Gastroesophageal sphincter (tissue), 4 donors: ENCODE measurements at regions not wholly inside any gene's neighbourhood (a gene's known extent, or its start where the extent isn't known, plus 50 kb on each side); places are given as distances from the start of the nearest gene placed in this dataset.

Source experiments
- ATAC-seq: fragments of 150-250 bp; one replicate; pipeline ENCODE4 v1.9.1; 2016; ENCODE audit warnings: mild to moderate bottlenecking, moderate library complexity
- H3K27ac ChIP-seq, 4 donors: fragments of 200-600 bp; sonication (generic) in 3 of 4; 1 replicate in 3 of 4; 2 replicates in 1 of 4; pipeline ENCODE4 v1.5.1; 2016 to 2019
- H3K27me3 ChIP-seq: fragments of 200-600 bp; sonication (generic); one replicate; pipeline ENCODE4 v1.5.1; 2019
- H3K36me3 ChIP-seq, 2 donors: fragments of 200-600 bp; sonication (generic); one replicate each; pipeline ENCODE4 v1.5.1; 2019; ENCODE audit warnings: control low read depth in 1 of 2
- H3K4me1 ChIP-seq, 3 donors: fragments of 200-600 bp; sonication (generic); 1 replicate in 2 of 3; 2 replicates in 1 of 3; pipeline ENCODE4 v1.5.1; 2016 to 2019; ENCODE audit warnings: control low read depth in 2 of 3
- H3K4me3 ChIP-seq, 2 donors: fragments of 200-600 bp; sonication (generic); one replicate each; pipeline ENCODE4 v1.5.1; 2019; ENCODE audit warnings: mild to moderate bottlenecking in 1 of 2, moderate library complexity in 1 of 2
- H3K9me3 ChIP-seq, 3 donors: fragments of 200-600 bp; sonication (generic); one replicate each; pipeline ENCODE4 v1.5.1; 2017 to 2019; ENCODE audit warnings: control low read depth in 2 of 3
- CTCF ChIP-seq, 4 experiments: fragments of 200-600 bp in 2 of 4; fragments of 450-650 bp in 2 of 4; sonication (generic) in 1 of 4; IDR thresholded peaks; one replicate each; pipeline ENCODE4 v1.5.1; 2017 to 2019; ENCODE audit warnings: antibody characterized with exemption in 4 of 4, mild to moderate bottlenecking in 2 of 4, moderate library complexity in 2 of 4
- EP300 ChIP-seq: sonication (generic); formaldehyde crosslinking; IDR thresholded peaks from one replicate; pipeline ENCODE4 v1.6.1; 2017; ENCODE audit warnings: antibody characterized with exemption, mild to moderate bottlenecking
- POLR2A ChIP-seq, 2 donors: fragments of 450-650 bp; IDR thresholded peaks; one replicate each; pipeline ENCODE4 v1.6.1; 2017; ENCODE audit warnings: antibody characterized with exemption in 2 of 2, mild to moderate bottlenecking in 2 of 2, moderate library complexity in 1 of 2
- POLR2AphosphoS5 ChIP-seq: sonication (generic); formaldehyde crosslinking; IDR thresholded peaks from one replicate; pipeline ENCODE4 v1.6.1; 2017; ENCODE audit warnings: antibody characterized with exemption
- WGBS, 2 donors: methylation state at CpG; one replicate each; pipeline ENCODE4 v1.1.5; 2018; ENCODE audit warnings: low coverage in 1 of 2; 5-methylcytosine and 5-hydroxymethylcytosine counted together

DNA sequence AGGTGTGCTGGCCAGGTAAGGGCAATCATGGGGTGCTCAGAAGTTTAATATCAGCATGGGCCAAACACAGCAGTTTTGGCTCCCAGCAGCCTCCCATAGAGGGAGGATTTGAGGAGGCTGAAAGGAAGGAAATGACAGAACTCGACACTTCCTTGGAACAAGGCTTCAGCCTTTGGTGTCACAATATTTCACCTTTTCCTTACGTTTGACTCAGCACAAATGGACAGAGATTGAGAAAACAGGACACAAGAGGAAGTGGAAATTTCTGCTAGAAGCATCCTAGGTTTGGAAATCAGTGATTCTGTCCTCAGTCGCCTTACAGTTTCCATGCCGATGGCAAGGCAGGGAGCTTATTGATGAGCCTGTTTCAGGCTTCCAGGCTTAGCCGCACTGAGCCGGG is 181.4 kb downstream of the MAF start:
- no peak for ATAC-seq
- Histone ChIP-seq H3K36me3 (no peaks in the 10 kb centered on the region), H3K27me3 (peaks cover 6% of the 10 kb centered on the region), H3K4me1 (no peaks in the 10 kb centered on the region), H3K27ac (no peak overlapping the region), H3K4me3 (no peak overlapping the region), H3K9me3 (no peaks in the 10 kb centered on the region)
- WGBS, 2 donors, result 52 to 82% methylated on average over 2 to 6 of the region's 6 CpGs
- TF ChIP-seq POLR2AphosphoS5 (no peak), CTCF (IDR thresholded peaks at IDR 0.05) (no peak), POLR2A (IDR thresholded peaks at IDR 0.05) (no peak), EP300 (no peak)

- Histone ChIP-seq H3K4me1 (no peaks in the 10 kb centered on the region), H3K27me3 (peaks cover 6% of the 10 kb centered on the region), H3K27ac (no peak overlapping the region), H3K36me3 (no peaks in the 10 kb centered on the region), H3K4me3 (no peak overlapping the region), H3K9me3 (no peaks in the 10 kb centered on the region)
- no peak for TF ChIP-seq CTCF (IDR thresholded peaks at IDR 0.05)
- 63 to 70% methylated on average over 2 to 15 of the region's 17 CpGs for WGBS, 2 donors
- ATAC-seq, result no peak
Observed at GRCh38 chr16:79417601-79418008, 182.9 kb downstream of the MAF start.

DNA sequence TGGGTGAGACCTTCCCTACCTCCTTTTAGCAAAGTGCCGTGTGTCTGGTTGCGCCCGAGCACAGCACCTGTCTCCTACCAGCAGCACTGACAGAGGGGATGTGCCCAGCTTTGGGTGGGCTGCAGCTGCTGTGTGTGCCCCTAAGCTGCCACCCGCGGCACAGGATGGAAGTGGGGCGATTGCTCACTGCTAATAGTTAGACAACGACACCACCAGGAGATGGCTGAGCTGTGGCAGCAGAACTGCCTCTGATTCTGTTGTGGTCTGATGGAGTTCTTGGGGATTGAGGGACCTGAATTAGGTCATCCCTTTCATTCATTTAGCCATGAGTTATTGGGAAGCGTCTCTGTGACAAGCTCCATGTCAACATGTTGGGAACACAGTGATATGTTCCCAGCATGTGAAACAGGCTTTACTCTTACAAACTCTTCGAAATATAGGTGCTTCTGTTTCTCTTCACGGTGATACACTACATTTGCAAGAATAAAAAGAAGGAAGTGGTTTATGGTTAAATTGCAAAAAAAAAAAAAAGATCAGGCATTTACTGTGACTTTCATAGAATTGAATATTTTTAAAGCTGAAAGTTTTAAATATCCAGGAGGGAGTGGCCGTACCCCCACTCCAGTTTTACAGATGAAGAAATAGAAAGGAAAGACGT is 184.4 kb downstream of the MAF start:
- TF ChIP-seq CTCF (IDR thresholded peaks at IDR 0.05), result no peak
- TF ChIP-seq EP300, result no peak
- no peak for TF ChIP-seq POLR2A (IDR thresholded peaks at IDR 0.05)
- 83 to 93% methylated on average over 2 to 6 of the region's 12 CpGs for WGBS, 2 donors

GRCh38 chr16:79412783-79413225 is 187.7 kb downstream of the MAF start:
- Histone ChIP-seq H3K4me1 (no peaks in the 10 kb centered on the region), H3K9me3 (no peaks in the 10 kb centered on the region), H3K27ac (no peak overlapping the region), H3K27me3 (peaks cover 6% of the 10 kb centered on the region), H3K4me3 (no peak overlapping the region), H3K36me3 (no peaks in the 10 kb centered on the region)
- TF ChIP-seq POLR2A (IDR thresholded peaks at IDR 0.05) (no peak), CTCF (IDR thresholded peaks at IDR 0.05) (no peak), EP300 (no peak), POLR2AphosphoS5 (no peak)
- no peak for ATAC-seq
- WGBS, 2 donors, result 83 to 86% methylated on average over 2 to 3 of the region's 3 CpGs

More for the DNA sequence above, 184.4 kb downstream of the MAF start:
- H3K9me3 ChIP-seq, result no peaks in the 10 kb centered on the region
- H3K27me3 ChIP-seq, result peaks cover 6% of the 10 kb centered on the region
- ATAC-seq, result no peak
- H3K4me3 ChIP-seq, result no peak overlapping the region
- no peak overlapping the region for H3K27ac ChIP-seq
- H3K4me1 ChIP-seq, result no peaks in the 10 kb centered on the region
- no peaks in the 10 kb centered on the region for H3K36me3 ChIP-seq

DNA sequence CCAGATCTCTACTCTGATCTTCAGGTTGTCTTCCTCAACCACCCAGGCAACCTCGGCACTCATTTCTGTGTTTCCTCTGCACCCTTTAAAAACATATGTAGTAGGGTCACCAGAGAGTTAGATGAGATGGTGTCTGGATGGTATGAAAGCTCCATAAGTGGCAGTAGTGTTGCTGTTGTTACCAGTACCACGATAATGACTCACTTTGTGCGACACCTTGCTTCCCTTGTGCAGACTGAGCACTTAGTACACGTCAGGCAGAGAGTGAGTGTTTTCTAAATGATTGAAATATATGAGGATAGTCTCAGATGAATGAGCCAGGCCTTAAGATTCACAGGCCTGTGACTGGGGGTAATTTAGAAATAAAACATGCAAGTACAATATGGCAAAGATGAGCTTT is 188.7 kb downstream of the MAF start:
- WGBS, 2 donors, result 63 to 86% methylated on average over 2 to 3 of the region's 4 CpGs
- TF ChIP-seq POLR2AphosphoS5, result no peak
- no peak for TF ChIP-seq CTCF (IDR thresholded peaks at IDR 0.05)
- no peak for TF ChIP-seq EP300
- TF ChIP-seq POLR2A (IDR thresholded peaks at IDR 0.05), result no peak
- Histone ChIP-seq H3K36me3 (no peaks in the 10 kb centered on the region), H3K27me3 (peaks cover 2% of the 10 kb centered on the region), H3K4me3 (no peak overlapping the region), H3K27ac (no peak overlapping the region), H3K4me1 (no peaks in the 10 kb centered on the region), H3K9me3 (no peaks in the 10 kb centered on the region)
- no peak for ATAC-seq
